SK-N-SH (cell line): ENCODE measurements at regions not wholly inside any gene's neighbourhood (a gene's known extent, or its start where the extent isn't known, plus 50 kb on each side); places are given as distances from the start of the nearest gene placed in this dataset.

Experiments
- CTCF ChIA-PET: fragments of 300-600, 350-600 bp; formaldehyde crosslinking; extraction: SDS; loops from one replicate; lab custom pipeline; 2021; lab: Yijun Ruan, JAX
- POLR2A ChIA-PET: fragments of 350-600 bp; sonication (Branson Sonifier 250); formaldehyde crosslinking; extraction: SDS; loops from one replicate; lab custom pipeline; 2020; ENCODE audit warnings: antibody characterized with exemption, inconsistent platforms; lab: Yijun Ruan, JAX
- DNase-seq: peaks from one replicate; pipeline ENCODE4 v3.0.0; 2012
- H2AFZ ChIP-seq: fragments of 200-600 bp; sonication (generic); 2 replicates; pipeline ENCODE4 v1.8.1; 2016; ENCODE audit warnings: antibody characterized with exemption, mild to moderate bottlenecking, low read depth
- H3F3A ChIP-seq: fragments of 200-600 bp; sonication (generic); replicated peaks from 2 replicates; pipeline ENCODE3; 2016; ENCODE audit warnings: antibody characterized with exemption, mild to moderate bottlenecking; ENCODE audit not compliant: insufficient read depth
- H3K27ac ChIP-seq, 2 experiments: fragments of 200-500 bp in 1 of 2; fragments of 200-600 bp in 1 of 2; sonication (Bioruptor generic) in 1 of 2; sonication (generic), shearing (Covaris generic) in 1 of 2; 2 replicates each; pipeline versions ENCODE4 v1.5.1 to v1.6.1; 2014 to 2016; ENCODE audit warnings: low read depth in 2 of 2, inconsistent platforms in 1 of 2, low read length in 1 of 2, mild to moderate bottlenecking in 1 of 2, mixed read lengths in 1 of 2
- H3K27me3 ChIP-seq: fragments of 200-600 bp; sonication (generic), shearing (Covaris generic); 2 replicates; pipeline ENCODE4 v1.6.1; 2016; ENCODE audit warnings: mixed run types; ENCODE audit not compliant: insufficient read depth
- H3K36me3 ChIP-seq, 2 experiments: fragments of 200-500 bp in 1 of 2; fragments of 200-600 bp in 1 of 2; sonication (Bioruptor generic) in 1 of 2; sonication (generic) in 1 of 2; replicated peaks in 1 of 2; 2 replicates each; pipeline versions ENCODE3 to v1.5.1; 2014 to 2016; ENCODE audit warnings: low read length in 1 of 2, mild to moderate bottlenecking in 1 of 2; ENCODE audit not compliant: insufficient read depth in 2 of 2, control insufficient read depth in 1 of 2
- H3K4me1 ChIP-seq, 2 experiments: fragments of 200-500 bp in 1 of 2; fragments of 200-600 bp in 1 of 2; sonication (Bioruptor generic) in 1 of 2; sonication (generic), shearing (Covaris generic) in 1 of 2; 2 replicates each; pipeline versions ENCODE4 v1.5.1 to v1.6.1; 2014 to 2016; ENCODE audit warnings: low read depth in 1 of 2, low read length in 1 of 2, mixed run types in 1 of 2; ENCODE audit not compliant: insufficient read depth in 2 of 2, control insufficient read depth in 1 of 2
- H3K4me2 ChIP-seq: fragments of 200-600 bp; sonication (generic), shearing (Covaris generic); 2 replicates; pipeline ENCODE4 v1.6.1; 2017; ENCODE audit warnings: mixed run types
- H3K4me3 ChIP-seq, 2 experiments: fragments of 200-500 bp in 1 of 2; fragments of 200-600 bp in 1 of 2; sonication (Bioruptor generic) in 1 of 2; sonication (generic), shearing (Covaris generic) in 1 of 2; 2 replicates each; pipeline versions ENCODE4 v1.5.1 to v1.8.1; 2014 to 2016; ENCODE audit warnings: low read depth in 2 of 2, inconsistent platforms in 1 of 2, low read length in 1 of 2, mild to moderate bottlenecking in 1 of 2, mixed read lengths in 1 of 2, moderate library complexity in 1 of 2
- H3K79me2 ChIP-seq: fragments of 200-600 bp; sonication (generic); 2 replicates; pipeline ENCODE4 v1.8.1; 2017; ENCODE audit warnings: mild to moderate bottlenecking; ENCODE audit not compliant: insufficient read depth
- H3K9ac ChIP-seq: fragments of 200-600 bp; sonication (generic); 2 replicates; pipeline ENCODE4 v1.6.1; 2017; ENCODE audit warnings: mixed run types
- H3K9me2 ChIP-seq: fragments of 200-600 bp; sonication (generic); 2 replicates; pipeline ENCODE4 v1.6.1; 2017; ENCODE audit warnings: mixed run types
- H3K9me3 ChIP-seq: fragments of 200-600 bp; sonication (generic); 2 replicates; pipeline ENCODE4 v1.6.1; 2017; ENCODE audit warnings: mixed run types, mild to moderate bottlenecking, moderate library complexity
- H4K20me1 ChIP-seq: fragments of 200-600 bp; sonication (generic); 2 replicates; pipeline ENCODE4 v1.6.1; 2017; ENCODE audit warnings: mild to moderate bottlenecking, mixed run types; ENCODE audit not compliant: insufficient read depth
- EP300 ChIP-seq, 2 experiments: IDR thresholded peaks; 2 replicates each; pipeline versions ENCODE4 v1.4.0 to v1.6.1; 2012; ENCODE audit warnings: borderline replicate concordance in 1 of 2, low read depth in 1 of 2, low read length in 1 of 2
- FOXJ3 ChIP-seq: sonication (generic); formaldehyde crosslinking; IDR thresholded peaks from 2 replicates; pipeline ENCODE4 v1.5.1; 2020; ENCODE audit warnings: mild to moderate bottlenecking, missing genetic modification reagents
- FOXM1 ChIP-seq: IDR thresholded peaks from 2 replicates; pipeline ENCODE4 v1.4.0; 2012; ENCODE audit warnings: low read depth, mild to moderate bottlenecking
- GATA2 ChIP-seq: sonication (generic); formaldehyde crosslinking; IDR thresholded peaks from 2 replicates; pipeline ENCODE4 v1.5.0; 2020; ENCODE audit warnings: mild to moderate bottlenecking, missing genetic modification reagents
- IRF3 ChIP-seq: fragments of 150-350 bp; IDR thresholded peaks from 2 replicates; pipeline ENCODE4 v1.6.1; 2016; ENCODE audit warnings: mild to moderate bottlenecking, low read depth, low read length
- MXI1 ChIP-seq: IDR thresholded peaks from 2 replicates; pipeline ENCODE4 v1.6.1; 2012; ENCODE audit warnings: mild to moderate bottlenecking, low read depth, low read length, improper control_type of control experiment
- PBX3 ChIP-seq: IDR thresholded peaks from 2 replicates; pipeline ENCODE4; 2012
- POLR2AphosphoS5 ChIP-seq: IDR thresholded peaks from 2 replicates; pipeline ENCODE4 v1.6.1; 2012; ENCODE audit warnings: low read depth, low read length
- RAD21 ChIP-seq: IDR thresholded peaks from 2 replicates; pipeline ENCODE4 v1.6.1; 2012; ENCODE audit warnings: mild to moderate bottlenecking, low read length
- RCOR1 ChIP-seq: fragments of 150-350 bp; IDR thresholded peaks from 2 replicates; pipeline ENCODE4 v1.6.1; 2017; ENCODE audit warnings: antibody characterized with exemption, low read length
- RFX5 ChIP-seq: IDR thresholded peaks from 2 replicates; pipeline ENCODE4 v1.6.1; 2012; ENCODE audit warnings: mild to moderate bottlenecking, improper control_type of control experiment, low read length
- RXRA ChIP-seq: IDR thresholded peaks from 2 replicates; pipeline ENCODE4 v1.4.0; 2012; ENCODE audit warnings: low read depth, mild to moderate bottlenecking, borderline replicate concordance
- SIN3A ChIP-seq: IDR thresholded peaks from 2 replicates; pipeline ENCODE4 v1.6.1; 2012; ENCODE audit warnings: low read depth, mild to moderate bottlenecking, low read length, moderate library complexity, borderline replicate concordance
- TAF1 ChIP-seq: IDR thresholded peaks from 2 replicates; pipeline ENCODE4 v1.6.1; 2012; ENCODE audit warnings: low read depth, mild to moderate bottlenecking, low read length, moderate library complexity, borderline replicate concordance
- TCF12 ChIP-seq: IDR thresholded peaks from 2 replicates; pipeline ENCODE4 v1.4.0; 2012
- TEAD4 ChIP-seq: IDR thresholded peaks from 2 replicates; pipeline ENCODE4 v1.4.0; 2012; ENCODE audit warnings: mild to moderate bottlenecking, borderline replicate concordance; ENCODE audit not compliant: insufficient read depth
- YY1 ChIP-seq: IDR thresholded peaks from 2 replicates; pipeline ENCODE4 v1.4.0; 2012; ENCODE audit warnings: low read depth, mild to moderate bottlenecking
- ZBTB33 ChIP-seq: IDR thresholded peaks from 2 replicates; pipeline ENCODE4 v1.4.0; 2012; ENCODE audit warnings: low read depth, borderline replicate concordance
- WGBS: methylation state at CpG from one replicate; pipeline ENCODE4 v1.1.6; 2017; ENCODE audit warnings: low lambda C conversion rate; 5-methylcytosine and 5-hydroxymethylcytosine counted together

- POLR2A ChIA-PET = interaction anchor here (1.0 kb wide), 1 partner anchor 538 kb away, joined by 4 read pairs; no protein-coding TSS in a partner anchor
- WGBS = 88% methylated on average over 4 of the region's 4 CpGs
Measured at GRCh38 chr9:13555516-13555915, 276.0 kb upstream of the MPDZ start.

More at GRCh38 chr9:13555516-13555915, 276.0 kb upstream of the MPDZ start:
- no peaks in the 10 kb centered on the region; a peak in 1 of 4 replicates for H3K4me1 ChIP-seq
- H3K9me2 ChIP-seq = no peaks in the 10 kb centered on the region
- no peak overlapping the region for H3K9ac ChIP-seq
- CTCF ChIA-PET = interaction anchor here (1.4 kb wide), 1 partner anchor 14 kb away, joined by 4 read pairs; no protein-coding TSS in a partner anchor
- no peaks in the 10 kb centered on the region for H4K20me1 ChIP-seq
- no peaks in the 10 kb centered on the region for H3K79me2 ChIP-seq
- H3K36me3 ChIP-seq = no peaks in the 10 kb centered on the region
- H3K4me3 ChIP-seq = no peak overlapping the region
- H3K4me2 ChIP-seq = no peak overlapping the region
- H3K27ac ChIP-seq = no peak overlapping the region
- no peak for DNase-seq
- H2AFZ ChIP-seq = no peak overlapping the region
- no peak for TF ChIP-seq RAD21
- no peak for TF ChIP-seq EP300 (IDR thresholded peaks at IDR 0.05; ENCODE audit: borderline replicate concordance in 1 of 2, low read depth in 1 of 2, low read length in 1 of 2)
- TF ChIP-seq ZBTB33 = no peak
- TF ChIP-seq MXI1 = no peak
- TF ChIP-seq IRF3 = no peak
- no peak for TF ChIP-seq YY1
- TF ChIP-seq PBX3 = no peak
- no peak for TF ChIP-seq FOXJ3 (CRISPR knock-in tag)
- TF ChIP-seq POLR2AphosphoS5 = no peak
- TF ChIP-seq TAF1 = no peak
- TF ChIP-seq RCOR1 = no peak
- TF ChIP-seq FOXM1 = no peak
- TF ChIP-seq TEAD4 = no peak
- no peak for TF ChIP-seq TCF12
- no peak for TF ChIP-seq RXRA
- no peak for TF ChIP-seq GATA2
- no peak for TF ChIP-seq SIN3A
- TF ChIP-seq RFX5 = no peak
- H3F3A ChIP-seq = no peaks in the 10 kb centered on the region
- no peaks in the 10 kb centered on the region for H3K9me3 ChIP-seq
- no peaks in the 10 kb centered on the region for H3K27me3 ChIP-seq
